Breast epithelium (tissue), 3 donors: ENCODE measurements at regions not wholly inside any gene's neighbourhood (a gene's known extent, or its start where the extent isn't known, plus 50 kb on each side); places are given as distances from the start of the nearest gene placed in this dataset.
"Not testable (repeated sequence)": the region's sequence is repeated elsewhere in the genome, so short reads cannot be mapped to it uniquely, and the experiment has no call there.

Experiments used
- POLR2AphosphoS5 ChIP-seq, 3 donors: sonication (generic); formaldehyde crosslinking; IDR thresholded peaks; one replicate each; pipeline ENCODE4 v1.6.1; 2017; ENCODE audit warnings: antibody characterized with exemption in 3 of 3
- TF ChIP-seq, protein P1 (sequence below), 3 donors: fragments of 450-650 bp; IDR thresholded peaks; one replicate each; pipeline ENCODE4 v1.5.1; 2016 to 2017; ENCODE audit warnings: antibody characterized with exemption in 3 of 3, mild to moderate bottlenecking in 3 of 3, moderate library complexity in 3 of 3

DNA sequence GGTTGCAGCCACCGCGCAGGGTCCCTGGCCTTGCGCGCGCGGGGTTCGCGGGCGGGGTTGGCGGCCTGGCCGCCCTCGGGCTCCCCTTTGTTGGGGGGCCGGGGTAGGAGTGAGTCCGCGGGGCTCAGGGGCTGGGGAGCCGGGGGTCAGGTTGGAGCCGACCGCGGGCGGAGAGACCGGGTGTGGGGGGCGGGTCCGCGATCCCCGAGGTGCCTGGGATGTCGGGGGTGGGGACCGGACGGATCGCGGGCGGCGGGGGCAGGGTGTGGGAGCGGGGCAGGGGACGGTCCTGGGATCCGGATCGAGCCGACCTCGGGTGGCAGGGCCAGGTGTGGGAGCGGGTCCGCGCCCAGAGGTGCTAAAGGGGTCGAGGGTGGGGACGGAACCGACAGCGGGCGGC is 4410.0 kb upstream of the TPTE start:
- TF ChIP-seq, protein P1, sequence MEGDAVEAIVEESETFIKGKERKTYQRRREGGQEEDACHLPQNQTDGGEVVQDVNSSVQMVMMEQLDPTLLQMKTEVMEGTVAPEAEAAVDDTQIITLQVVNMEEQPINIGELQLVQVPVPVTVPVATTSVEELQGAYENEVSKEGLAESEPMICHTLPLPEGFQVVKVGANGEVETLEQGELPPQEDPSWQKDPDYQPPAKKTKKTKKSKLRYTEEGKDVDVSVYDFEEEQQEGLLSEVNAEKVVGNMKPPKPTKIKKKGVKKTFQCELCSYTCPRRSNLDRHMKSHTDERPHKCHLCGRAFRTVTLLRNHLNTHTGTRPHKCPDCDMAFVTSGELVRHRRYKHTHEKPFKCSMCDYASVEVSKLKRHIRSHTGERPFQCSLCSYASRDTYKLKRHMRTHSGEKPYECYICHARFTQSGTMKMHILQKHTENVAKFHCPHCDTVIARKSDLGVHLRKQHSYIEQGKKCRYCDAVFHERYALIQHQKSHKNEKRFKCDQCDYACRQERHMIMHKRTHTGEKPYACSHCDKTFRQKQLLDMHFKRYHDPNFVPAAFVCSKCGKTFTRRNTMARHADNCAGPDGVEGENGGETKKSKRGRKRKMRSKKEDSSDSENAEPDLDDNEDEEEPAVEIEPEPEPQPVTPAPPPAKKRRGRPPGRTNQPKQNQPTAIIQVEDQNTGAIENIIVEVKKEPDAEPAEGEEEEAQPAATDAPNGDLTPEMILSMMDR (IDR thresholded peaks at IDR 0.05) = not testable (repeated sequence)
- TF ChIP-seq POLR2AphosphoS5 (IDR thresholded peaks at IDR 0.05) = not testable (repeated sequence)
